RWPE1 (cell line): ENCODE measurements at regions not wholly inside any gene's neighbourhood (a gene's known extent, or its start where the extent isn't known, plus 50 kb on each side); places are given as distances from the start of the nearest gene placed in this dataset.

Experiments used
- CTCF ChIA-PET: fragments of 350-600 bp; sonication (Branson Sonifier 250); formaldehyde crosslinking; extraction: SDS; loops from one replicate; lab custom pipeline; 2021; lab: Yijun Ruan, JAX
- POLR2A ChIA-PET: fragments of 400-600 bp; formaldehyde crosslinking; extraction: SDS; loops from one replicate; lab custom pipeline; 2020; ENCODE audit warnings: antibody characterized with exemption; ENCODE audit not compliant: low non-redundant PET; lab: Yijun Ruan, JAX
- DNase-seq: peaks from one replicate; pipeline ENCODE4 v3.0.0; 2012; ENCODE audit warnings: low spot score
- H3K27ac ChIP-seq: fragments of 450-650 bp; 2 replicates; pipeline ENCODE4 v1.5.1; 2017
- CTCF ChIP-seq: fragments of 450-650 bp; conservative IDR thresholded peaks from 2 replicates; pipeline ENCODE4 v1.5.1; 2017; ENCODE audit warnings: low read depth, mild to moderate bottlenecking

GRCh38 chr2:120953066-120953756 is 217.5 kb downstream of the GLI2 start:
- no peak for DNase-seq
- H3K27ac ChIP-seq: no peak overlapping the region
- no peak for TF ChIP-seq CTCF
- ChIA-PET POLR2A (no interaction called here), CTCF (no interaction called here)

- no peak overlapping the region for H3K27ac ChIP-seq
- CTCF ChIA-PET: no interaction called here
- no peak for TF ChIP-seq CTCF
- POLR2A ChIA-PET: interaction anchor here (0.5 kb wide), 1 partner anchor 32 kb away, joined by 3 read pairs; no protein-coding TSS in a partner anchor
- no peak for DNase-seq
These were observed 218.3 kb downstream of the GLI2 start for GRCh38 chr2:120953843-120954584.

GRCh38 chr2:120954939-120955338 is 219.3 kb downstream of the GLI2 start:
- no peak for DNase-seq
- 0 out of 2 replicates have a peak overlapping the region, but pooled peaks have one; percentile 4 for H3K27ac ChIP-seq
- CTCF ChIA-PET: no interaction called here
- POLR2A ChIA-PET: no interaction called here
- TF ChIP-seq CTCF: no peak

GRCh38 chr2:120955427-120955826 is 219.8 kb downstream of the GLI2 start:
- POLR2A ChIA-PET: no interaction called here
- H3K27ac ChIP-seq: 0 out of 2 replicates have a peak overlapping the region, but pooled peaks have one; percentile 4
- CTCF ChIA-PET: interaction anchor here (0.6 kb wide), 1 partner anchor 221 kb away, joined by 3 read pairs; no protein-coding TSS in a partner anchor
- no peak for DNase-seq
- no peak for TF ChIP-seq CTCF

GRCh38 chr2:120956486-120957156 is 221.0 kb downstream of the GLI2 start:
- no peak for DNase-seq
- CTCF ChIA-PET: no interaction called here
- no peak for TF ChIP-seq CTCF
- peak overlapping the region; percentile 91; the same call in 1 of the 2 replicates for H3K27ac ChIP-seq
- POLR2A ChIA-PET: interaction anchor here (0.6 kb wide), 1 partner anchor 10 kb away, joined by 3 read pairs; no protein-coding TSS in a partner anchor

- no peak for TF ChIP-seq CTCF
- no peak for DNase-seq
- peak overlapping the region; percentile 91 for H3K27ac ChIP-seq
- POLR2A ChIA-PET: no interaction called here
- CTCF ChIA-PET: interaction anchor here (0.5 kb wide), 1 partner anchor 534 kb away, joined by 3 read pairs; no protein-coding TSS in a partner anchor
These were observed 222.2 kb downstream of the GLI2 start for GRCh38 chr2:120957905-120958304.
